A673 (cell line): ENCODE measurements at regions not wholly inside any gene's neighbourhood (a gene's known extent, or its start where the extent isn't known, plus 50 kb on each side); places are given as distances from the start of the nearest gene placed in this dataset.

ENCODE experiments used
- EZH2 ChIP-seq: fragments of 200-600 bp; sonication (generic); IDR thresholded peaks from 2 replicates; pipeline ENCODE4 v1.6.1; 2017; ENCODE audit warnings: borderline replicate concordance, low read depth, mild to moderate bottlenecking, mixed read lengths, antibody characterized with exemption, low read length; ENCODE audit not compliant: poor library complexity, severe bottlenecking
- TF ChIP-seq, protein P1 (sequence below): fragments of 300-800, 200-600 bp; sonication (generic); conservative IDR thresholded peaks from 2 replicates; pipeline ENCODE4 v1.5.1; 2017; ENCODE audit warnings: low read depth, mild to moderate bottlenecking, antibody characterized with exemption, low read length, moderate library complexity, mixed read lengths

DNA sequence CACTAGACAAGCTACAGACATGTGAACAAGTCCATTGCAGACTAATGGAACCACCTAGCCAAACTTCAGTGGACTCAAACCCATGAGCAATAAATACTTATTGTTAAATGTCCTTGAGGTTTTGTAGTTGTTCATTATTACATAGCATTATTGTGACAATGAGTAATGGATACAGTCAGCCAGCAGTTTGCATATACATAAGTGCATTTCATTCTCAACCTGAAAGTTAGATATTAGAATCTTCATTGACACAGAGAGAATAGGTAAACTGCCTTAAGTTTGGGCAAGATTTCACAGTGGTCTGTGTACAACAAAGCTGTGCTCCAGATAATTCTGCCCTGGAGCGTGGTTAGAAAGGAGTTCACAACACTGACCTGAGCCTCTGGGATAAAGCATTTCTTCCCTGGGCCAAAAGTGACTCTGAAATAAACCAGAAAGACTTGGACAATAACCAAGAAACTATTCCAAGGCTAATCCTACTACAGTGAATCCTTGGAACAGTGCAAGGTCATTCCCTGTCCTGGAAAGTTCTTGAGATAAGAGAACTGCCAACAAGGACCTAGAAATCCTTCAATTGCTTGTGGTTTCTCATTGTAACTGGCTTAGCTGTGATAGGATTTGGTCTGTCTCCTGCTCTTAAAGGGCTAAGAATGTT, 225.5 kb upstream of the STT3B start:
- TF ChIP-seq, protein P1, sequence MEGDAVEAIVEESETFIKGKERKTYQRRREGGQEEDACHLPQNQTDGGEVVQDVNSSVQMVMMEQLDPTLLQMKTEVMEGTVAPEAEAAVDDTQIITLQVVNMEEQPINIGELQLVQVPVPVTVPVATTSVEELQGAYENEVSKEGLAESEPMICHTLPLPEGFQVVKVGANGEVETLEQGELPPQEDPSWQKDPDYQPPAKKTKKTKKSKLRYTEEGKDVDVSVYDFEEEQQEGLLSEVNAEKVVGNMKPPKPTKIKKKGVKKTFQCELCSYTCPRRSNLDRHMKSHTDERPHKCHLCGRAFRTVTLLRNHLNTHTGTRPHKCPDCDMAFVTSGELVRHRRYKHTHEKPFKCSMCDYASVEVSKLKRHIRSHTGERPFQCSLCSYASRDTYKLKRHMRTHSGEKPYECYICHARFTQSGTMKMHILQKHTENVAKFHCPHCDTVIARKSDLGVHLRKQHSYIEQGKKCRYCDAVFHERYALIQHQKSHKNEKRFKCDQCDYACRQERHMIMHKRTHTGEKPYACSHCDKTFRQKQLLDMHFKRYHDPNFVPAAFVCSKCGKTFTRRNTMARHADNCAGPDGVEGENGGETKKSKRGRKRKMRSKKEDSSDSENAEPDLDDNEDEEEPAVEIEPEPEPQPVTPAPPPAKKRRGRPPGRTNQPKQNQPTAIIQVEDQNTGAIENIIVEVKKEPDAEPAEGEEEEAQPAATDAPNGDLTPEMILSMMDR: no peak
- no peak for TF ChIP-seq EZH2
